GM18520 (cell line): ENCODE measurements at regions not wholly inside any gene's neighbourhood (a gene's known extent, or its start where the extent isn't known, plus 50 kb on each side); places are given as distances from the start of the nearest gene placed in this dataset.
A peak's percentile ranks its signal among the peaks of the same experiment; 100 is the strongest.
"Not testable (repeated sequence)": the region's sequence is repeated elsewhere in the genome, so short reads cannot be mapped to it uniquely, and the experiment has no call there.

Source experiments
- ATAC-seq: cut with Tn5 transposase; IDR thresholded peaks from one replicate; pipeline ENCODE4 v1.9.1; 2021; ENCODE audit not compliant: unreplicated experiment

- not testable (repeated sequence) for ATAC-seq
Measured at GRCh38 chr1:120240181-120240580, 63.9 kb upstream of the SEC22B start.

- not testable (repeated sequence) for ATAC-seq
Measured at GRCh38 chr1:120239351-120239750, 63.0 kb upstream of the SEC22B start.

DNA sequence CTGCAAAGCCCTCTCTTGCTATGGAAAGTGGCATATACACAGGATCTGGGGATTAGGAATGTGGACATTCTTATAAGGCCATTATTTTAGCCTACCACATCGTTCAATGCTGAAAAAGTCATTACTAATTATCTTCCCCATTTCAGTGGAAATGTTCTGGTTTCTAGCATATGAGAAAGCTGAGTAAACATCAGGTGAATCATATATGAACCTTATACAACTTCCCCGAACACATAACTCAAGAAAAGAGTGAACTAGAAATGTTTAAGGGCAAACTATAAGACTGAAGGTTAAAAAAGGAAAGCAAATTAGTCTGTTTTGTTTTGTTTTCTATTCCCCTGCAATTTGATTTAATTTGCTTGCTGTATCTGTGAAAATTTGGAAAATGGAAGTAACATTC, 62.5 kb upstream of the SEC22B start:
- not testable (repeated sequence) for ATAC-seq

GRCh38 chr1:120233661-120234018, 57.3 kb upstream of the SEC22B start:
- not testable (repeated sequence) for ATAC-seq

- ATAC-seq = peak; percentile 63
Measured at GRCh38 chr1:120232834-120233660, 56.7 kb upstream of the SEC22B start.

- ATAC-seq = not testable (repeated sequence)
Measured at GRCh38 chr1:120229835-120230234, 53.5 kb upstream of the SEC22B start.
